Stomach smooth muscle (tissue), 2 donors: ENCODE measurements at regions not wholly inside any gene's neighbourhood (a gene's known extent, or its start where the extent isn't known, plus 50 kb on each side); places are given as distances from the start of the nearest gene placed in this dataset.
"Not testable (repeated sequence)": the region's sequence is repeated elsewhere in the genome, so short reads cannot be mapped to it uniquely, and the experiment has no call there.

Source experiments
- H3K27ac ChIP-seq: one replicate; pipeline ENCODE4 v1.7.0; 2013; ENCODE audit warnings: mild to moderate bottlenecking, low read length, inconsistent platforms
- H3K27me3 ChIP-seq, 2 donors: one replicate each; pipeline ENCODE4 v1.7.0; 2013; ENCODE audit warnings: low read length in 2 of 2; ENCODE audit not compliant: insufficient read depth in 2 of 2, control insufficient read depth in 1 of 2
- H3K36me3 ChIP-seq, 2 donors: one replicate each; pipeline ENCODE4 v1.7.0; 2013; ENCODE audit warnings: low read length in 2 of 2; ENCODE audit not compliant: control insufficient read depth in 2 of 2, insufficient read depth in 2 of 2
- H3K4me1 ChIP-seq: one replicate; pipeline ENCODE4 v1.7.0; 2013; ENCODE audit warnings: low read length; ENCODE audit not compliant: control insufficient read depth, insufficient read depth
- H3K4me3 ChIP-seq, 2 donors: one replicate each; pipeline ENCODE4 v1.7.0; 2013; ENCODE audit warnings: low read length in 2 of 2
- H3K9ac ChIP-seq, 2 donors: one replicate each; pipeline ENCODE4 v1.7.0; 2013; ENCODE audit warnings: low read length in 2 of 2, mild to moderate bottlenecking in 1 of 2
- H3K9me3 ChIP-seq, 2 donors: one replicate each; pipeline ENCODE4 v1.7.0; 2013; ENCODE audit warnings: low read length in 2 of 2; ENCODE audit not compliant: control insufficient read depth in 2 of 2
- donor health status: healthy.
- donor health status: Pancreatic carcinoma.

GRCh38 chr1:239963856-239964255 is 127.8 kb upstream of the FMN2 start:
- Histone ChIP-seq H3K4me3 (no peak overlapping the region), H3K36me3 (no peaks in the 10 kb centered on the region), H3K27ac (no peak overlapping the region), H3K27me3 (peaks cover 0 to 3% of the 10 kb centered on the region in 2 donors), H3K9ac (no peak overlapping the region), H3K4me1 (no peaks in the 10 kb centered on the region), H3K9me3 (no peaks in the 10 kb centered on the region)

GRCh38 chr1:239976130-239976968 is 115.3 kb upstream of the FMN2 start:
- Histone ChIP-seq H3K4me1 (no peaks in the 10 kb centered on the region), H3K4me3 (no peak overlapping the region), H3K27ac (no peak overlapping the region), H3K27me3 (no peaks in the 10 kb centered on the region), H3K9ac (no peak overlapping the region), H3K36me3 (no peaks in the 10 kb centered on the region), H3K9me3 (peaks cover 2 to 6% of the 10 kb centered on the region in 2 donors)

- Histone ChIP-seq H3K36me3 (no peaks in the 10 kb centered on the region), H3K9me3 (peaks cover 2 to 6% of the 10 kb centered on the region in 2 donors), H3K4me1 (no peaks in the 10 kb centered on the region), H3K27me3 (no peaks in the 10 kb centered on the region), H3K9ac (no peak overlapping the region), H3K27ac (no peak overlapping the region), H3K4me3 (no peak overlapping the region)
Observed at GRCh38 chr1:239977416-239977815, 114.3 kb upstream of the FMN2 start.

DNA sequence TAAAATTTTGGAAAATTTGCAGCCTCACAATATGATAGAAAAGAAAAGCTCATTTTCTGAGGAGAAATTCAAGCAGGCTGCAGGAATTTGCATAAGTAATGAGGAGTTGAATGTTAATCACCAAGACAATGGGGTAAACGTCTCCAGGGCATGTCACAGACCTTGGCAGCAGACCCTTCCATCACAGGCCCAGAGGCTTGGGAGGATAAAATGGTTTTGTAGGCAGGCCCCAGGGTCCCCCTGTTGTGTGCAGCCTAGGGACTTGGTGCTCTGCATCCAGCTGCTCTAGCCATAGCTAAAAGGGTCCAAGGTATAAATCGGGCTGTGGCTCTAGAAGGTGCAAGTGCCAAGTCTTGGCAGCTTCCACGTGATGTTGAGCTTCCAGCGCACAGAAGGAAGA is 112.2 kb upstream of the FMN2 start:
- Histone ChIP-seq H3K27ac (no peak overlapping the region), H3K27me3 (no peaks in the 10 kb centered on the region), H3K4me1 (no peaks in the 10 kb centered on the region), H3K4me3 (no peak overlapping the region), H3K9me3 (peaks cover 5 to 6% of the 10 kb centered on the region in 2 donors), H3K36me3 (no peaks in the 10 kb centered on the region), H3K9ac (no peak overlapping the region)

DNA sequence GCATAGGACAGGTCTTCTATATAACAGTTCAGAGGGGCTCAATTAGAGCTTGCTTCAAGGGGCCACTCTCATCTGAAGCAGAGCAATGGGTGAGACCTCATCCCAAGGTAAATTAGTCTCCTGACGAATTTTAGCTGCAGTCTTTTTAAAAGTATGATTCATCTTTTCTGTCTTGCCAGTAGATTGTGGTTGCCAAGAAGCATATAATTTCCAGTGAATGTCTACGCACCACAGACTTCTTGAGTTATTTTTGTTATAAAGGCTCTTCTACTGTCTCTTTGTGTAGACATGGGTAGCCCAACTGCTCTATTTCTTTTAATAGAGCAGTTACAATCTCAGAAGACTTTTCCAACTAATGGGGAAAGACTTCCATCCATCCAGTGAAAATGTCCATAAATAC is 108.9 kb upstream of the FMN2 start:
- peaks cover 6 to 9% of the 10 kb centered on the region in 2 donors for H3K9me3 ChIP-seq
- H3K4me3 ChIP-seq, result no peak overlapping the region
- H3K4me1 ChIP-seq, result no peaks in the 10 kb centered on the region
- no peak overlapping the region for H3K27ac ChIP-seq
- no peak overlapping the region for H3K9ac ChIP-seq
- H3K27me3 ChIP-seq, result no peaks in the 10 kb centered on the region
- no peaks in the 10 kb centered on the region for H3K36me3 ChIP-seq

DNA sequence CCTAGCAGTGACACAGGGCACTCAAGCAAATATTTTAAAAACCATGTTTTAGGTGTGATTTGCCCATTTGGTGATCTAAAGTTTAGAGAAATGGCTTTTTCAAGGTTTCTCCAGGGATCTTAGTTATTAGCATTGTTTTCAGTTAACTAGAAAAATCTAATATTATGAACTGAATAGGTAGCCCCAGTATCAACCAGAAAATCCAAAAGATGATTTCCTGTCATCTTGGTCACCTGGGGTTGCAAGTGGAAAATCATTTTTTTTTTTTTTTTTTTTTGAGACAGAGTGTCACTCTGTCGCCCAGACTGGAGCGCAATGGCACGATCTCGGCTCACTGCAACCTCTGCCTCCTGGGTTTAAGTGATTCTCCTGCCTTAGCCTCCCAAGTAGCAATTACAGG is 106.6 kb upstream of the FMN2 start:
- Histone ChIP-seq H3K27me3 (no peaks in the 10 kb centered on the region), H3K4me1 (no peaks in the 10 kb centered on the region), H3K9me3 (peaks cover 0 to 7% of the 10 kb centered on the region in 2 donors), H3K4me3 (no peak overlapping the region), H3K36me3 (no peaks in the 10 kb centered on the region), H3K27ac (no peak overlapping the region), H3K9ac (no peak overlapping the region)

DNA sequence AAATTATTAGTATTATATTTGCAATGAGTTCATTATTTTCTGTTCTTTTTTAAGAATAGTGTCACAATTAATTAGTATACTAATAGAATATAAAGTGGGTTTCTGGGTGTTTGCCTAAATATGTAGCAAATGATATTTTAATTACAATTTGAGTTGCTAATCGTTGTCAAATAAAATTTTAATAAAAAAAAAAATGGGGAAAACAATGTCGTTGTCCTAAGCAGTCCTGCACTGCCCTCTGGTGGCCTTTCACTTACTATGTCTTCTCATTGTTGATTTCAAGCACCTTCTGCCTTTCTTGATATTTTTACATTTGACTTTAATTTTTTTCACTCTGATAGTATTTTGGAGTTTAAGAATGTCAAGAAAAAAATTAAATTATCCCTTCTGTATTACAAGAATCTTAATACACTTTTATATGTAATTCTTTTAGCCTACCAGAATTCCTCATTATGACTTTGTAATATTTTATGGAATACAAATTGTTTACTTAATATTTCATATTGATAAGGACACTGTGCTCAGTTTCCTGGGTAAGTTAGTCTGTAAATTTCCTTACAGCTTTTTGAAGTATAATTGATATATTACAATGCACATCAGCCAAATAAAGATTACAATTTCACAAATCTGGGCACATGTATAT is 104.5 kb upstream of the FMN2 start:
- Histone ChIP-seq H3K4me1 (no peaks in the 10 kb centered on the region), H3K27ac (no peak overlapping the region), H3K9ac (no peak overlapping the region), H3K4me3 (no peak overlapping the region), H3K9me3 (peaks cover 0 to 7% of the 10 kb centered on the region in 2 donors), H3K27me3 (peaks cover 0 to 3% of the 10 kb centered on the region in 2 donors), H3K36me3 (no peaks in the 10 kb centered on the region)

- H3K9ac ChIP-seq, result no peak overlapping the region
- no peaks in the 10 kb centered on the region for H3K9me3 ChIP-seq
- H3K4me3 ChIP-seq, result no peak overlapping the region
- H3K4me1 ChIP-seq, result no peaks in the 10 kb centered on the region
- peaks cover under 1 to 5% of the 10 kb centered on the region in 2 donors for H3K27me3 ChIP-seq
- H3K36me3 ChIP-seq, result no peaks in the 10 kb centered on the region
- H3K27ac ChIP-seq, result no peak overlapping the region
Observed at GRCh38 chr1:239989990-239990389, 101.7 kb upstream of the FMN2 start.

- H3K4me3 ChIP-seq, H3K36me3 ChIP-seq, H3K9me3 ChIP-seq, H3K4me1 ChIP-seq, H3K9ac ChIP-seq, H3K27ac ChIP-seq: not testable (repeated sequence)
- peaks cover 15 to 16% of the 10 kb centered on the region in 2 donors for H3K27me3 ChIP-seq
Observed at GRCh38 chr1:239992566-239992965, 99.1 kb upstream of the FMN2 start.

- H3K4me3 ChIP-seq, result no peak overlapping the region
- H3K9ac ChIP-seq, result no peak overlapping the region
- H3K4me1 ChIP-seq, result peaks cover 5% of the 10 kb centered on the region
- H3K27ac ChIP-seq, result no peak overlapping the region
- H3K36me3 ChIP-seq, result no peaks in the 10 kb centered on the region
- peaks cover 17 to 23% of the 10 kb centered on the region in 2 donors for H3K27me3 ChIP-seq
- H3K9me3 ChIP-seq, result no peaks in the 10 kb centered on the region
Observed at GRCh38 chr1:239993366-239993765, 98.3 kb upstream of the FMN2 start.

GRCh38 chr1:239995281-239995680 is 96.4 kb upstream of the FMN2 start:
- H3K27me3 ChIP-seq, result peaks cover 17 to 37% of the 10 kb centered on the region in 2 donors
- no peak overlapping the region for H3K9ac ChIP-seq
- no peak overlapping the region for H3K4me3 ChIP-seq
- no peaks in the 10 kb centered on the region for H3K9me3 ChIP-seq
- H3K36me3 ChIP-seq, result no peaks in the 10 kb centered on the region
- no peak overlapping the region for H3K27ac ChIP-seq
- peaks cover 5% of the 10 kb centered on the region for H3K4me1 ChIP-seq
